ENCODE measurements at regions not wholly inside any gene's neighbourhood (a gene's known extent, or its start where the extent isn't known, plus 50 kb on each side); places are given as distances from the start of the nearest gene placed in this dataset.
"Not testable (repeated sequence)": the region's sequence is repeated elsewhere in the genome, so short reads cannot be mapped to it uniquely, and the experiment has no call there.

DNA sequence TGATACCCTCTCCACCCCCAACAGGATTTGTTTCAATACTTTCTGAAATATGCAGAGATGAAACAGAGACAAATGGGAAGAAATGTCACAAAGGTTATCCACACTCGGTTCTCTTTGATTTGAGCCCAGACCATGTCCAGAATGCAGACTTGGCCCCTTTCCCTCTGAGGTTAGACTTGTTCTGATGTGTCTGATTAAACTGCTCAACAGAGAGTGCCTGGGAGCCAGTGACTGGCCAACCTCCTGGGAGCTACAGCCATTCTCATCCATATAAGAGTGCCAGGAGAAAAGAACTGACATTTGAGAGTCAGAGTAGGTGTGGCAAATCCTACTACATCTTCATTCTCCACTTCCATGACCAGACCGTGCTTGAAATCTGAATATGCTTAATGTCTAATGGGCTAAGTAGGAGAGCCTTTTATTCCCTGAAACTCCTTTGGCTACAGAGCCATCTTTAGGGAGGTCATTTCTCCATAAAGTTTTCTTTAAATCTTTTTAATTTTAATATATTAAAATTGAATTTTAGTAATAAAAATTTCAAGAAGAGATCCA, 201.4 kb downstream of the BLID start:
- ChIA-PET CTCF (no interaction called here), POLR2A (no interaction called here)

DNA sequence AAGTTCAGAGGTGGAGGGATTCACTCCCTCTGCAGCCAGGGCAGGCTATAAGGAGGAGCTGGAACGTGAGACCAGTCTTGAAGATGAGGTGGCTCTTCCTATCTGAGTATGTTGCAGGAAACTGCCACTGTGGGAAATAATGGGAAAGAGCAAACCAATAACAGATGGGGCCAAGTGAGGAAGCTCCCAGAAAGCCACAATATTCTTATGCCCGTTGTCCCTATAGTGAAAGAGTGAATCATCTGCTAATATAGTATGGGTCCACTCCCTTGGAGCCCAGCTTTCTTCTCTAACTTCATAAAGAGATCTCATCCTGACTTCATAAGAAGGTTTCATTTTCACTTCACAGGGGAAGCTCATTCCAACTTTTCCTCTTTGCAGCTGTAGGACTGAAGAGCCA, 206.4 kb downstream of the BLID start:
- CTCF ChIA-PET, result no interaction called here

DNA sequence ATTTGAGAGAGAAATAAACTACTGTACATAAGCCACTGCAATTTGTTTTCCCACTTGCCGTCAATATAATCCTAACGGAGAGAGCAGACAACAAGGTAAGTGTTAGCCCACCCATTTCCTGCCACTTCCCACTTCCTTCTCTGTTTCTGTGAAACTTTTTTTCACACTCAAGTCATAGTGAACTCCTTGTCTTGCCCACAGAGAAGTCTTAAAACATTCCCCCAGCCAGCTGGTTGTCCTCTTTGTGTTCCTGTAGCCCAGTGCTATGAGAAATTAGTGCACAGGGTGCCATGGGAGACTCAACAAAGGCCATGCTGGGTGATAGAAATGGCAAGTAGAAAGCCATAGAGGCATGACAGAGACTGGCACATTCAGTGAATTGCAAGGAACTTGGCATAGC, 208.6 kb downstream of the BLID start:
- ChIA-PET POLR2A (no interaction called here), CTCF (no interaction called here)

More for the DNA sequence above, 206.4 kb downstream of the BLID start:
- POLR2A ChIA-PET, result no interaction called here

DNA sequence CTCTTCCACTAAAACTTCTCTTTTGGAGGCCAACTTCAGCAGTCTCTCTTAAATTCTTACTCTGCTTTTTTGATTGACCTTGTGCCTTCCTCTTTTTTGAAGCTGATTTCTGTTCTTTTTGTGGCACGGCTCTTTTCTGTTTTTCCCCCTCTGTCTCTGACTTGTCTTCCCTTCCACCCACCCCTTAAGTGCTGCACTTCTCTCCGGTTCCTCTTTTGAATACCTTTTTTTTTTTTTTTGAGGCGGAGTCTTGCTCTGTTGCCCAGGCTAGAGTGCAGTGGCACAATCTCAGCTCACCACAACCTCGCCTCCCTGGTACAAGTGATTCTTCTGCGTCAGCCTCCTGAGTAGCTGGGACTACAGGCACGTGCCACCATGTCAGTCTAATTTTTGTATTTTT, 211.9 kb downstream of the BLID start:
- CTCF ChIA-PET, result no interaction called here
- POLR2A ChIA-PET, result no interaction called here

DNA sequence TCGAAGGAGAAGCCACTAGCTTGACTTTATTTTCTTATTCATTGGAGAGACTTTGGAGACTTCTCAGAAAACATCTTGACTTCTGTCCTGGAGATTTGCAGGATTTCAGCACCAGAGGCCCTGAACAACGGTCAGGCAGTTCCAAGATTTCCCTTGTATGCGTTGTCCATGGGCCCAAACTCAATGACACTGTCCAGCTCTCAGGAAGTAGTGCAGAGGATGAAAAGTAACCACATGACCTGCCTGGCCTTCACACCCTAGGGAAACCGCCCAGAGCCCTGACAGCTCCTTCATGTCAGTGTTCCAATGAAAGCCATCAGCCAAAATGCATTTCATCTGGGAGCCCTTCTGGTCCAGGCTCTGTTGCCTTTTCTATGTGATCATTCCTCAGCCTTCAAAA, 214.1 kb downstream of the BLID start:
- ChIA-PET CTCF (no interaction called here), POLR2A (no interaction called here)

DNA sequence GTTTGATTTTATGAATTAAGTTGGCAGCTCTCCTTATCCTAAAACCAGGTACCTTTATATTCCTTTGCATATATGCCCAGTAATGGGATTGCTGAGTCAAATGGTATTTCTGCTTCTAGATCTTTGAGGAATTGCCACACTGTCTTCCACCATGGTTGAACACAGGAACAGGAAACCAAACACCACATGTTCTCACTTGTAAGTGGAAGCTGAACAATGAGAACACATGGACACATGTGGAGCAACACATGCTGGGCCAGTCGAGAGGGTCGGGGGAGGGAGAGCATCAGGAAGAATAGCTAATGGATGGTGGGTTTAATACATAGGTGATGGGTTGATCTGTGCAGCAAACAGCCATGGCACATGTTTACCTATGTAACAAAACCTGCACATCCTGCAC, 214.6 kb downstream of the BLID start:
- CTCF ChIA-PET, POLR2A ChIA-PET: not testable (repeated sequence)

DNA sequence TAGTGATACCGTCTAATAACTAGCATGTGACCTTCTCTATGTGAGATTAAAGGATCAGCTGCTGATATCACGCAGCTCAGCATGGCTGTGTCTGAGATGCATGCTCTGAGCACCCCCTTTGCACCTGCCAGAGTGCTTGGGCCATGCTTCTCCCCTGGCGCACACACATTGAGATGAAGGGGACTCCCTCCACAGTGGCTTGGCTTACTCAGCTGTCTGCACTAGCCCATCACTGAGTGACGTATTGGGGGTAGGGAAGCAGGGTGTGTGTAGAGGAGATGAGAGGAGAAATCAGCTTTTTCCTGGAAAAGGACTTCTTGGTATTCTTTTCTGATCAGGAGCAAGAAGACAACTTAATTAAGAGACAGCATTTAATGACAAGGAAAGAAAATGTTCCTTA, 216.5 kb downstream of the BLID start:
- ChIA-PET POLR2A (no interaction called here), CTCF (no interaction called here)

DNA sequence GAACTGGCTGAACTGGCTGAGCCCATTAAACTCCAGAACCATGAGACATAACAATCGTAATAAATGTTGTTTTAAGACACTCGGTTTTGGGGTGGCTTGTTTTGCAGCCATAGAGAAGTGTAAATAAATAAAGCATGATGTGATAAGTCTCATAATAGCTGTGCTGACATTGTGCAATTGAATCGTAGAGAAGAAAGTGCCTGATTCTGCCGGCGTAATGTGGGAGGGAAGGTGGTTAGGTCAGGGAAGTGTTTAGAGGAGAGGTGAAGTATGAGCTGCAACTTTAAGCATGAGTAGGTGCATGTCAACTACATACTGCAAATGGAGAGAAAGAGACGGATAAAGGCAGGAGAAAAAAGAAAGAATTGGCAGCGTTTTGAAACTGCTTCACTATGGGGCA, 217.1 kb downstream of the BLID start:
- POLR2A ChIA-PET, result no interaction called here

DNA sequence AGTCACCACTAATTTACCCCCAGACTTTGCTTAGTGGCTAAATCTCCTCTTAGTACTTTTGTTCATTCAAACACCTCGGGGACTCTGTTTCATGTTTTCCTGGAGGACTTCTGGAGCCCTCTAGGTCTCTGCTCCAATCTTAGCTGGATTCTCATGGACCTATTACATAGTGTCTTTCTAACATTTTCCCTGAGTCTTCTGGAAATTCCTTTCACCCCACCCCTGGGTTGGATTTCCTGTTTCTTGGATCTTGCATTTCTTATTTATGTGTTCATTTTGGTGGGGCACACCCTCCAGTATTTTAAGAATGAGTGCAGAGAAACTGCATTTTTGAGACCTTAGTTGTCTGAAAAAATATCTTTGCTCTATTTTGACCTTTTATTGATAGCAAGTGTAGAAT, 220.1 kb downstream of the BLID start:
- POLR2A ChIA-PET, result no interaction called here
- CTCF ChIA-PET, result no interaction called here

More for the DNA sequence above, 217.1 kb downstream of the BLID start:
- CTCF ChIA-PET, result no interaction called here

DNA sequence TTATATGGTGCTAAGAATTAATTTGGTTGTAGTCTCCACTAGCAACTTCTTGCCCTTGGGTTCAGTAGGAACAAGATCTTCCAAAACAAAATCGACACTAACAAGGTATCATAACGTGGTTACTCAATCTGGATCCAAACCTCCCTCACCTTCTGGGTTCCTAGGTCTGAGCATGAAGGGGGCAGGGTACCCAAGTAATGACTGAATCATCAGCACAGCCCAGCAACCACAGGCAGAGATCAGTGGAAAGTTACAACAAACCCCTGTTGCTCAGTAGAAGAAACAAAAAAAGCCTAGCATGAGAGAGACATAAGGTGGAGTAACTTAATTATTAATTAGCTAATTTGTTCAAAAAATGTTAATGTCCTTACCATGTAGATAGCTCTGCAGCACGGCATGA, 221.4 kb downstream of the BLID start:
- POLR2A ChIA-PET, result no interaction called here

DNA sequence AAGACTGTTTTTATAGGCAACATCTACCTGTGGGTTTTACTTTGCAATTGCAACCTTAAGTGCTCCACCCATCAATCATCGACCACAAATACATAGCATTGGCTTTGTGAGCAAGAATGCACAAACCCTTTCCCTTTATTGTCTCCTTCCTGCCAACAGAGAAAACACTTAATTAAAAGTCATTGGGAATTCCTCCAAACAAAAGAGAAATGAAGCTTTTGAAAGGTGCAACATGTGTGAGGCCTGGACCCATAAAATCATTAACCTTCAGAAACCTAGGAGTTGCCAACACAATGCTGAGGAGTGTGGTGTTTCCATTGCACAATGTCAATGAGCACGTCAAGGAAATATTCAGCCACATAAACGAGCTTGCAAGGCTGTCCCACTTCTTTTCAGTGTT, 223.2 kb downstream of the BLID start:
- ChIA-PET CTCF (no interaction called here), POLR2A (no interaction called here)

More for the DNA sequence above, 221.4 kb downstream of the BLID start:
- CTCF ChIA-PET, result no interaction called here

DNA sequence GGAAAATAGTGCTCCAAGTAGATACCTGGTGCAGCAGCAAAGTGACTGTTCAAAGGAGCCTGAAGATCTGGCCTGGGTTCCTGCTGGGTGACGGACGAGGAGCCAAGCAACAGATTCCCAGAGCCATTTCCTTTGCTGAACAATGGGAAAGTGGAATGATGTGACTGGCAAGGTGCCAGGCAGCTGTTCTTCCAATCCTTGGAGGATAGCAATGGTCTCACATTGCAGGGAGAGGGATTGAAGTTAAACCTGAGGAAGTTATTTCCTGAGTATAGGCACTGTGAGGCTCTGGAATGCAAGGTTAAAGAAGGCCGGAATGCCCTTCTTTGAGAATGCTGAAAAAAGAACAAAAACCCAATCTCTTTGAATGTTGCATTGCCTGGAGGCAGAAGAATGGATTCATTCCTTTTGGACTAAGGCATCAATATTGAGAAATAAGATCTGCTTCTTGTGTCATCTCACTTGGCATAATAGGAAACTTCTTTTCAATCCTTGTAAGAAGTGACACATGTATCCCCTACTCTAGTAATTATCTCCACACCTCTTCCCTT, 223.8 kb downstream of the BLID start:
- ChIA-PET CTCF (no interaction called here), POLR2A (no interaction called here)

DNA sequence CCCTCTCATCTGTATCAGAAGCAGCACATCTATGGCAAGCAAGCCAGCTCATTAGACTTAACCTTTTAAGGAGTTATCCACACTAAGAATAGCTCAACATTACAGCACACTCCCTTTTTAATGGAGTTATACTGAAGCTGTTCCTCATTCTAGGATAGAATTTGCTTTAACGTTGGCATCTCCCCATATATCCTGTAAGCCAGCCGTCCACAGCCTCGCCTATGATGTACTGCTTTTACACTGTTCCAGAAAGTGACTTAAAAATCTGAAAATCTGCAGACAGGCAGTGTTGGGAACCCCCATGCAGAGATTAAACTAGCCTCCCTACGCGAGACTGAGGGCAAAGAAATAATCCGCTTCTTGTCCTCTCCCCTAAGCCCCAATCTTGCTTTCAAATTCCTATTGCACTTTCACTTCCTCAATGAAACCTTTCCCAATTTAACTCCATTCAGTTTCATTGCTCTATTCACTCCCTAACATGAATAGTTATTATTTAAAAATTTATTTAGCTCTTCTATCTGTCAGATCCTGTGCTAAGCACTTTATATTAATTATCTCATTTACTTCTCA, 225.0 kb downstream of the BLID start:
- POLR2A ChIA-PET, result no interaction called here
- CTCF ChIA-PET, result no interaction called here

DNA sequence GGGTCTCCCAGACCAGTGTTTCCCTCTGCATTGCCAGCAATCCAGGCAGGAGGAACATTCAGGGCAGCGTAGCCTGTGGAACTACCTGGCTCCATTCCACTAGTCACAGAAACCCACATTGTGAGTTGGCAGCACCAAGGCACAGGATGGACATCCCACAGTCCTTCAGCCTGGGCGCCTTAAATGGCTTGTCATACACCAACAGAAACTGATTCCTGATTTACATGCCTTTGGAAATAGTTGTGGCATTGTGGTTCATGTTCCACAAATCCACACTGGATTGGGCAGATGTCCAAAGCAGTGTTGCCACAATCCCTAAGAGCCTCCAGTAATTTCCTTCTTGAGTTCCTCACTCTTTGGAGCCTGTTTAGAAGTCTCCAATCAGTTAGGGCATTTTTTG, 225.6 kb downstream of the BLID start:
- ChIA-PET POLR2A (no interaction called here), CTCF (no interaction called here)

DNA sequence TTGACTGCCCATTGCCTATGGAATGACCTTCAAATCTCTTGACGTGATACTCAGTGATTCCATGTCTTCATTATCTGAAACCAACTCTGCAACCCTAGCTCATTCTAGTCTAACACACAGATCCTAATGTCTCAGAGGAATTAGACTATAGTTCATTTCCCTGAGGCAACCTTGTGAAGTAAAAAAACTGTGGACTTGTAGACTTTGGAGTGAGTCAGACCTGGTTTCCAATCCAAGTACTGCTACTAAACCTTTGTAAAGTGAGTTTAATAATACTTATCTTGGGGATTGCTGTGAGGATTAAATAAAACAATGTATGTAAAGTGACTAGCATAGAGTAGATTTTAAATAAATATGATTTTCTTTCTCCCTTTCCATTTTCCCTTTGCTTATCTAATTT, 226.1 kb downstream of the BLID start:
- ChIA-PET POLR2A (no interaction called here), CTCF (no interaction called here)

DNA sequence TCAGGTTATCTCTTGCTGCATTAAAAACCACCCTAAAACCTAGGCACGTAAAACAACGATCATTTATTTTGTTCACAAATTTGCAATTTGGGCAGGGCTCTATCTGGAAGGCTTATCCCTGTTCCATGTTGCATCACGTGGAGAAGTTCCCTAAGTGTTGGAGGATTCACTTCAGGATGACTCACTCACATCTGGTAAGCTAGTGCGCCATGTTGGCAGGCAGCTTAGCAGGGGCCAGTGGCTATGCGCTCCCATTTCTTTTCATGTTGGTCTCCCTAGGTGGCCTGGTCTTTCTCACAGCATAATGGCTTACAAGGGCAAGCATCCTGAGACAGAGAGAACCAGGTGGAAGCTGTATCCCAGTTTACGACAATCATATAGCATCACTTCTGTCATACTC, 226.8 kb downstream of the BLID start:
- CTCF ChIA-PET, result no interaction called here

DNA sequence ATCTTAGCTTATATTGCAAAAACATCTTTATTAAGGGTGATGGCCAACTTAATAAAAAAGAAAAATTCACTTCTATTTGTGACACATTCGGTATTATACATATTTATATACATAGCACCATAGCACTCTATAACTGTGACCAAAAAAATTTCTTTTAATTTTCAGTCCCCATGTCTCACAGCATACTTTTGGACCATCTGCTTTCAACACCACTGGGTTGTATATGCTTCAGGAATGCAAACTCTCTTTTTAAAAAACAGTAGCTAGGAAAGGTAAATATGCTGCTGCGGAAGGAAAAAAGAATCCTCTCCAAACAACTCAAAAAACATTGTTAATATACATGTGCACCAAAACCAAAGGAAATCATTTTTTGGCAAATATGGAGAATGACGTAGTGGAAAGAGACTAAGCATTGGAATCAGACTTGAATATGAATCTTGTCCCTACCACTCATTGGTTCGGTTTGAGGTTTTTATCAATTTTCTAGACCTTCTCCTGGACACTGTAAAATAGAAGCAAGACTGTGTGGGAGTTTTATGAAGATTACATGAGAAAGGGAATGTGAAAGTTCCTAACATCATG, 227.9 kb downstream of the BLID start:
- ChIA-PET CTCF (no interaction called here), POLR2A (no interaction called here)

More for the DNA sequence above, 226.8 kb downstream of the BLID start:
- POLR2A ChIA-PET, result no interaction called here

DNA sequence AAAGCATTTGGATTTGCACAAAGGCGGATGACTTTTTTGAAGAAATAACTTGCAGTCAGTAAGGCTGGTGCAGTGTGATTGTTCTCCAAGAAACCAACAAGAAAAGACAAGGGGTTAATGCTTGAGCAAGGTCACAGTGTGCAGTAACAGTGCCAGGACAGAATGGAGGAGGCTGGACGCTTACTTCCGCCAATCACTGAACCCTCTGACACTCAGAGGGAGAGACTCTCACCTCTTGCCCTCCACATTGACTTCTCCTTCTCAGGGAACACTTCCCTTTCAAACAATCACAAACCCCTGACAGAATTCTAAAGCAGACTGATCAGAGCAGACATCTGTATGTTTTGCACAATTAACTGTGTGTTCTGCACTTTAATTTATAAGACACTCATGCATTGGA, 228.4 kb downstream of the BLID start:
- CTCF ChIA-PET, result no interaction called here
- POLR2A ChIA-PET, result no interaction called here

DNA sequence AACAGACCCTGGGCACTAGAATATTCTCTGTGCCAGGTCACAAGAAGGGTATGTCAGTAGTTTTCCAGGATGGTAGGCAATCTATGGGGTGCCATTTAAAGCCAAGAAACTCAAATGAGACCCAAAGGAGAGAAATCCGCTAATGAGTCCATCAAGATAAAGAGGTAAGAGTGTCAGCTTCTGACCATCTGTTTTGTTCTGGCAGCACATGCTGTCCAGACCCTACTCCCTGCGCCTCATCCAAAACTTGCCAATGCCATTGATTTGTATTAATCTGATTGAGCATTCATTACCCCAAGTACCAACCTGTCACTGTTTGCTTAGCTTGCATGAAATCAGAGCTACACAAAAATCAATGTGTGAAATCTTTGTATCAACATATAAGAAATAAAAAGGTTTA, 229.0 kb downstream of the BLID start:
- POLR2A ChIA-PET, result no interaction called here
- CTCF ChIA-PET, result no interaction called here

DNA sequence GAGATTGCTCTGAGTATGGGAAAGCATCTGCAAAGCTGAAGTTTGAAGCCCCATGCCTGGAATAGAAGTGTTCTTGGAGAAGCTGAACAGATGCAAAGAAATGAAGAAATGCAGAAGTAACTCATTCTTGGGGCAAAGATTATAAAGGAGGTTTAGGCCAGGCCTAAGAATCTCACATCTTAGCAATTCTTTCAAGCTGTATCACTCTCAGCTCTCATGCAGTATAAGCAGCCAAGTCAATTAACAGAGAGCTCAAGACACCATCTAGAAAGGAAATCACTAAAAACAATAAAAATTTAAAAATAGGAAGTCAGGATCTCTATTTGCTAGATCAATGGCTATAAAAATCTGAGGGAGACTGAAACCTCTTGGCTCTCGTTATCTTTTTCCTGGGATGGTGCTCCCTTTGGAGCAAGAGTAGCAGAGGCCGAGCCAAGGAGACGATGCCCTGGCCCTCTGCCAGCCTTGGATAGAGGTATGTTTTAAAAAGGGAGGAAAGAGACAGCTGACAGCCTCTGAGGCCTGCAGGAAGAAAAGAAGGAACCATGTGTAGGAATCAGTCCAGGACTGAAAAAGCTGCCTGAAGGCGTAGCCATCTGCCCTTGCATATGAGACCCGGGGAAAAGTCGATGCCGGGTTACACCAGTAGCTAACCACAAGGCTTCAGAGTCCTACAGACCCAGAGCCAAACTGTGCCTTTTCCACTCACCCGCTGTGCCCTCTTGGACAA, 229.8 kb downstream of the BLID start:
- ChIA-PET POLR2A (no interaction called here), CTCF (no interaction called here)

DNA sequence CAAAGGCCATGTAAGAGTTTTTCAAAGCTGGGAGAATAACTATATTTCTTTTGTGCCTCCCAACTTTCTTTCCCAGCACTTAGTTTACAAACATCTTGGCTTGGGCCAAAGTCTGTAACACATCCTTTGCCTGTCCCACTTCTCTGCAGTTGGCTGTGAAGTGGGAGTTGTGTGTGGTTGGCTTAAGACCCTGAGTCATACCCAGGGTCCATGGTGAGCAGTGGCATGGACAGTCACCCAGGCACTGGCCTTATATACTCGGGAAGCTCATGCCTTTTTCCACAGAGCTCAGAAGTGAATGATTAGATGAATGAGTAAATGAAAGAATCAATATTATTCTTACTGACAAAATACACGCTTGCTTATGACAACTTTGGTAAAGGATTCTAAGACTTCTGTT, 231.4 kb downstream of the BLID start:
- ChIA-PET POLR2A (no interaction called here), CTCF (no interaction called here)

DNA sequence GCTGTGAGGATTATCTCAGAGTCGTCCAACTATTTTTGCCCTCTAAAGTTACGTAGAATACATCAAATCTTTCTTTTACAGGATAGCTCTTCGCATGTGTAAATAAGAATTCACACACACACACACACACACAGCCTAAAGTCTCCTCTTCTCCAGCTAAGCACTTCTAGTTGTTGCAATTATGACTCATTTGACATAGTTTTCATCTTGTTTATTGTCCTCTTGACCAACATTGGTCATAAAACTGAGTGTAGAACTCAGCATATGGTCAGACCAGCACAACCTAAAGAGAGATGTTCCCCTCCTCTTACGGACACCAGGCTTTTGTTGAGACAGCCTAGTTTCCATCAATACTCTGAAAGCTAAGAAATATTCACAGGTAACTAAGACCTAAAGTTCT, 234.2 kb downstream of the BLID start:
- POLR2A ChIA-PET, result no interaction called here
- CTCF ChIA-PET, result no interaction called here
